Naive thymus-derived CD4-positive, alpha-beta T cell (primary cell): ENCODE measurements at regions not wholly inside any gene's neighbourhood (a gene's known extent, or its start where the extent isn't known, plus 50 kb on each side); places are given as distances from the start of the nearest gene placed in this dataset.
A peak's percentile ranks its signal among the peaks of the same experiment; 100 is the strongest.

Experiments
- ATAC-seq: fragments of 150-1000 bp; cut with Tn5 transposase; 2 replicates; pipeline ENCODE4 v1.10.0; 2021; ENCODE audit warnings: mild to moderate bottlenecking, moderate library complexity
- CTCF ChIA-PET: fragments of 350-600 bp; sonication (Branson Sonifier 250); formaldehyde crosslinking; loops from one replicate; lab custom pipeline; 2021; ENCODE audit warnings: antibody characterized with exemption; lab: Charles Lee
- POLR2A ChIA-PET: fragments of 350-600 bp; sonication (Branson Sonifier 250); formaldehyde crosslinking; loops from one replicate; lab custom pipeline; 2021; ENCODE audit warnings: antibody characterized with exemption, inconsistent platforms; lab: Charles Lee
- DNase-seq, 9 donors: peaks; one replicate each; pipeline versions ENCODE4 v3.0.0 to v3.0.0-alpha.2; 2020 to 2022; ENCODE audit warnings: mixed read lengths in 1 of 9
- H3K27ac ChIP-seq: one replicate; pipeline ENCODE4 v1.7.0; 2013; ENCODE audit warnings: mild to moderate bottlenecking, low read depth, low read length, moderate library complexity
- H3K27me3 ChIP-seq, 2 donors: one replicate each; pipeline ENCODE4 v1.7.0; 2013; ENCODE audit warnings: low read length in 2 of 2, mild to moderate bottlenecking in 2 of 2, moderate library complexity in 2 of 2; ENCODE audit not compliant: control insufficient read depth in 2 of 2, insufficient read depth in 2 of 2
- H3K36me3 ChIP-seq, 3 experiments: 1 replicate in 2 of 3; 2 replicates in 1 of 3; pipeline ENCODE4 v1.7.0; 2013; ENCODE audit warnings: low read length in 3 of 3, mild to moderate bottlenecking in 3 of 3, moderate library complexity in 1 of 3; ENCODE audit not compliant: insufficient read depth in 3 of 3, control insufficient read depth in 2 of 3
- H3K4me1 ChIP-seq, 2 donors: one replicate each; pipeline ENCODE4 v1.7.0; 2013; ENCODE audit warnings: low read length in 2 of 2, mild to moderate bottlenecking in 2 of 2, moderate library complexity in 1 of 2; ENCODE audit not compliant: control insufficient read depth in 2 of 2, insufficient read depth in 2 of 2
- H3K4me3 ChIP-seq: 2 replicates; pipeline ENCODE4 v1.7.0; 2013; ENCODE audit warnings: mild to moderate bottlenecking, low read length
- H3K9me3 ChIP-seq, 3 experiments: 1 replicate in 2 of 3; 2 replicates in 1 of 3; pipeline ENCODE4 v1.7.0; 2013; ENCODE audit warnings: low read length in 3 of 3; ENCODE audit not compliant: control insufficient read depth in 2 of 3
- H3K27ac Mint-ChIP-seq, 9 donors: one replicate each; pipeline ENCODE4 v1.8.0; 2020 to 2022; ENCODE audit warnings: mixed read lengths in 9 of 9, mild to moderate bottlenecking in 8 of 9, moderate library complexity in 5 of 9, inconsistent platforms in 2 of 9
- H3K27me3 Mint-ChIP-seq, 5 donors: one replicate each; pipeline ENCODE4 v1.8.0; 2021 to 2022; ENCODE audit warnings: mixed read lengths in 5 of 5, mild to moderate bottlenecking in 1 of 5
- H3K36me3 Mint-ChIP-seq, 5 donors: one replicate each; pipeline ENCODE4 v1.8.0; 2020 to 2022; ENCODE audit warnings: mixed read lengths in 5 of 5, mild to moderate bottlenecking in 3 of 5, inconsistent platforms in 1 of 5
- H3K4me1 Mint-ChIP-seq, 7 donors: one replicate each; pipeline ENCODE4 v1.8.0; 2020 to 2022; ENCODE audit warnings: mixed read lengths in 7 of 7, mild to moderate bottlenecking in 3 of 7, inconsistent platforms in 1 of 7
- H3K4me3 Mint-ChIP-seq, 10 donors: one replicate each; pipeline ENCODE4 v1.8.0; 2020 to 2022; ENCODE audit warnings: mild to moderate bottlenecking in 10 of 10, mixed read lengths in 10 of 10, moderate library complexity in 6 of 10, inconsistent platforms in 2 of 10
- H3K9me3 Mint-ChIP-seq, 11 donors: one replicate each; pipeline ENCODE4 v1.8.0; 2020 to 2022; ENCODE audit warnings: mixed read lengths in 11 of 11, mild to moderate bottlenecking in 4 of 11, inconsistent platforms in 1 of 11, moderate library complexity in 1 of 11
- intact Hi-C, 2 donors: fragments of 100-400 bp; cut with micrococcal nuclease; formaldehyde crosslinking; loops; one replicate each; pipeline ENCODE4 v1.15.1; 2023

- Mint-ChIP-seq H3K27me3 (peaks cover 7 to 31% (median 25%) of the 10 kb centered on the region in 5 donors), H3K4me1 (no peaks in the 10 kb centered on the region), H3K9me3 (peaks cover 0 to 6% (median 0%) of the 10 kb centered on the region in 11 donors), H3K36me3 (no peaks in the 10 kb centered on the region), H3K27ac (no peak overlapping the region), H3K4me3 (no peak overlapping the region)
- ChIA-PET POLR2A (no interaction called here), CTCF (no interaction called here)
- Histone ChIP-seq H3K36me3 (no peaks in the 10 kb centered on the region), H3K4me3 (no peak overlapping the region), H3K27ac (no peak overlapping the region), H3K9me3 (no peaks in the 10 kb centered on the region), H3K27me3 (no peaks in the 10 kb centered on the region), H3K4me1 (no peaks in the 10 kb centered on the region)
- intact Hi-C loops, result no loop called here
- no peak for DNase-seq
- no peak for ATAC-seq
Observed at GRCh38 chr9:126166291-126166690, 160.3 kb upstream of the MVB12B start.

- Histone ChIP-seq H3K36me3 (no peaks in the 10 kb centered on the region), H3K27ac (no peak overlapping the region), H3K9me3 (no peaks in the 10 kb centered on the region), H3K4me3 (no peak overlapping the region), H3K27me3 (no peaks in the 10 kb centered on the region), H3K4me1 (no peaks in the 10 kb centered on the region)
- ATAC-seq (no peak), DNase-seq (no peak)
- POLR2A ChIA-PET, result no interaction called here
- Mint-ChIP-seq H3K36me3 (no peaks in the 10 kb centered on the region), H3K4me1 (no peaks in the 10 kb centered on the region), H3K9me3 (peaks cover 0 to 6% (median 0%) of the 10 kb centered on the region in 11 donors), H3K27me3 (peaks cover 7 to 31% (median 25%) of the 10 kb centered on the region in 5 donors), H3K27ac (no peak overlapping the region), H3K4me3 (no peak overlapping the region)
- CTCF ChIA-PET, result no interaction called here
- intact Hi-C loops, result no loop called here
Observed at GRCh38 chr9:126166866-126167265, 159.8 kb upstream of the MVB12B start.

- no peak overlapping the region for H3K4me3 ChIP-seq
- H3K27me3 ChIP-seq, result no peaks in the 10 kb centered on the region
- Mint-ChIP-seq H3K4me1 (no peaks in the 10 kb centered on the region), H3K4me3 (peak overlapping the region in 1 of 10 donors; percentile 1), H3K9me3 (peaks cover 0 to 7% (median 0%) of the 10 kb centered on the region in 11 donors), H3K36me3 (no peaks in the 10 kb centered on the region), H3K27ac (peak overlapping the region in 1 of 9 donors; percentile 20), H3K27me3 (peaks cover 7 to 38% (median 25%) of the 10 kb centered on the region in 5 donors)
- no peaks in the 10 kb centered on the region for H3K9me3 ChIP-seq
- H3K4me1 ChIP-seq, result no peaks in the 10 kb centered on the region
- no peak for DNase-seq
- intact Hi-C loops, result no loop called here
- no peak for ATAC-seq
- H3K36me3 ChIP-seq, result no peaks in the 10 kb centered on the region
- no peak overlapping the region for H3K27ac ChIP-seq
- ChIA-PET CTCF (no interaction called here), POLR2A (no interaction called here)
Observed at GRCh38 chr9:126169736-126170135, 156.9 kb upstream of the MVB12B start.

- POLR2A ChIA-PET, result no interaction called here
- CTCF ChIA-PET, result no interaction called here
- Mint-ChIP-seq H3K4me1 (no peaks in the 10 kb centered on the region), H3K36me3 (peaks cover 0 to 2% (median 0%) of the 10 kb centered on the region in 5 donors), H3K27ac (no peak overlapping the region), H3K9me3 (peaks cover 0 to 13% (median 5%) of the 10 kb centered on the region in 11 donors), H3K4me3 (no peak overlapping the region), H3K27me3 (peaks cover 7 to 33% (median 25%) of the 10 kb centered on the region in 5 donors)
- Histone ChIP-seq H3K4me3 (no peak overlapping the region), H3K4me1 (no peaks in the 10 kb centered on the region), H3K36me3 (no peaks in the 10 kb centered on the region), H3K27me3 (no peaks in the 10 kb centered on the region), H3K27ac (no peak overlapping the region), H3K9me3 (no peaks in the 10 kb centered on the region)
- DNase-seq (no peak), ATAC-seq (no peak)
- intact Hi-C loops, result no loop called here
Observed at GRCh38 chr9:126170286-126170823, 156.3 kb upstream of the MVB12B start.

- ChIA-PET CTCF (no interaction called here), POLR2A (no interaction called here)
- Mint-ChIP-seq H3K27me3 (peaks cover 2 to 30% (median 26%) of the 10 kb centered on the region in 5 donors), H3K36me3 (peaks cover 0 to 3% (median 0%) of the 10 kb centered on the region in 5 donors), H3K4me1 (no peaks in the 10 kb centered on the region), H3K9me3 (peaks cover 0 to 24% (median 12%) of the 10 kb centered on the region in 11 donors), H3K27ac (no peak overlapping the region), H3K4me3 (no peak overlapping the region)
- Histone ChIP-seq H3K27me3 (no peaks in the 10 kb centered on the region), H3K36me3 (no peaks in the 10 kb centered on the region), H3K4me1 (no peaks in the 10 kb centered on the region), H3K9me3 (no peaks in the 10 kb centered on the region), H3K4me3 (no peak overlapping the region), H3K27ac (no peak overlapping the region)
- ATAC-seq (no peak), DNase-seq (no peak)
- intact Hi-C loops, result no loop called here
Observed at GRCh38 chr9:126171641-126172040, 155.0 kb upstream of the MVB12B start.

- H3K4me3 Mint-ChIP-seq, result no peak overlapping the region
- no peaks in the 10 kb centered on the region for H3K9me3 ChIP-seq
- ATAC-seq (no peak), DNase-seq (no peak)
- intact Hi-C loops, result no loop called here
- no peaks in the 10 kb centered on the region for H3K36me3 ChIP-seq
- peaks cover 0 to 30% (median 13%) of the 10 kb centered on the region in 11 donors for H3K9me3 Mint-ChIP-seq
- H3K4me1 ChIP-seq, result no peaks in the 10 kb centered on the region
- peaks cover 0 to 3% (median 0%) of the 10 kb centered on the region in 5 donors for H3K36me3 Mint-ChIP-seq
- H3K27me3 ChIP-seq, result no peaks in the 10 kb centered on the region
- no peak overlapping the region for H3K4me3 ChIP-seq
- H3K27ac Mint-ChIP-seq, result no peak overlapping the region
- H3K27me3 Mint-ChIP-seq, result peaks cover 9 to 27% (median 23%) of the 10 kb centered on the region in 5 donors
- H3K4me1 Mint-ChIP-seq, result no peaks in the 10 kb centered on the region
- POLR2A ChIA-PET, result no interaction called here
- CTCF ChIA-PET, result no interaction called here
- no peak overlapping the region for H3K27ac ChIP-seq
Observed at GRCh38 chr9:126173401-126173800, 153.2 kb upstream of the MVB12B start.

GRCh38 chr9:126173929-126174328 is 152.7 kb upstream of the MVB12B start:
- ChIA-PET POLR2A (no interaction called here), CTCF (no interaction called here)

More at GRCh38 chr9:126173929-126174328, 152.7 kb upstream of the MVB12B start:
- Histone ChIP-seq H3K4me3 (no peak overlapping the region), H3K36me3 (no peaks in the 10 kb centered on the region), H3K27me3 (peaks cover 0 to 3% of the 10 kb centered on the region in 2 donors), H3K27ac (no peak overlapping the region), H3K9me3 (no peaks in the 10 kb centered on the region), H3K4me1 (no peaks in the 10 kb centered on the region)
- H3K4me1 Mint-ChIP-seq, result no peaks in the 10 kb centered on the region
- no peak overlapping the region for H3K27ac Mint-ChIP-seq
- H3K9me3 Mint-ChIP-seq, result peaks cover 0 to 31% (median 13%) of the 10 kb centered on the region in 11 donors
- DNase-seq, result no peak
- H3K27me3 Mint-ChIP-seq, result peaks cover 13 to 28% (median 24%) of the 10 kb centered on the region in 5 donors
- intact Hi-C loops, result no loop called here
- no peak for ATAC-seq
- peaks cover 0 to 3% (median 0%) of the 10 kb centered on the region in 5 donors for H3K36me3 Mint-ChIP-seq
- no peak overlapping the region for H3K4me3 Mint-ChIP-seq
